ENCODE measurements at regions not wholly inside any gene's neighbourhood (a gene's known extent, or its start where the extent isn't known, plus 50 kb on each side); places are given as distances from the start of the nearest gene placed in this dataset.

GRCh38 chr4:44056721-44057151 is 391.9 kb downstream of the KCTD8 start:
- Histone ChIP-seq H3K27me3 (no peaks in the 10 kb centered on the region), H3K4me3 (no peak overlapping the region), H3K27ac (no peak overlapping the region), H3K36me3 (no peaks in the 10 kb centered on the region), H3K9me3 (no peaks in the 10 kb centered on the region), H3K4me1 (no peaks in the 10 kb centered on the region)
- ATAC-seq (no peak), DNase-seq (no peak)
- WGBS, 2 donors: 14 to 17% methylated on average over 6 of the region's 6 CpGs
- intact Hi-C loops (cut with DNase I): no loop called here
- TF ChIP-seq, protein P1, sequence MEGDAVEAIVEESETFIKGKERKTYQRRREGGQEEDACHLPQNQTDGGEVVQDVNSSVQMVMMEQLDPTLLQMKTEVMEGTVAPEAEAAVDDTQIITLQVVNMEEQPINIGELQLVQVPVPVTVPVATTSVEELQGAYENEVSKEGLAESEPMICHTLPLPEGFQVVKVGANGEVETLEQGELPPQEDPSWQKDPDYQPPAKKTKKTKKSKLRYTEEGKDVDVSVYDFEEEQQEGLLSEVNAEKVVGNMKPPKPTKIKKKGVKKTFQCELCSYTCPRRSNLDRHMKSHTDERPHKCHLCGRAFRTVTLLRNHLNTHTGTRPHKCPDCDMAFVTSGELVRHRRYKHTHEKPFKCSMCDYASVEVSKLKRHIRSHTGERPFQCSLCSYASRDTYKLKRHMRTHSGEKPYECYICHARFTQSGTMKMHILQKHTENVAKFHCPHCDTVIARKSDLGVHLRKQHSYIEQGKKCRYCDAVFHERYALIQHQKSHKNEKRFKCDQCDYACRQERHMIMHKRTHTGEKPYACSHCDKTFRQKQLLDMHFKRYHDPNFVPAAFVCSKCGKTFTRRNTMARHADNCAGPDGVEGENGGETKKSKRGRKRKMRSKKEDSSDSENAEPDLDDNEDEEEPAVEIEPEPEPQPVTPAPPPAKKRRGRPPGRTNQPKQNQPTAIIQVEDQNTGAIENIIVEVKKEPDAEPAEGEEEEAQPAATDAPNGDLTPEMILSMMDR (IDR thresholded peaks at IDR 0.05): no peak

DNA sequence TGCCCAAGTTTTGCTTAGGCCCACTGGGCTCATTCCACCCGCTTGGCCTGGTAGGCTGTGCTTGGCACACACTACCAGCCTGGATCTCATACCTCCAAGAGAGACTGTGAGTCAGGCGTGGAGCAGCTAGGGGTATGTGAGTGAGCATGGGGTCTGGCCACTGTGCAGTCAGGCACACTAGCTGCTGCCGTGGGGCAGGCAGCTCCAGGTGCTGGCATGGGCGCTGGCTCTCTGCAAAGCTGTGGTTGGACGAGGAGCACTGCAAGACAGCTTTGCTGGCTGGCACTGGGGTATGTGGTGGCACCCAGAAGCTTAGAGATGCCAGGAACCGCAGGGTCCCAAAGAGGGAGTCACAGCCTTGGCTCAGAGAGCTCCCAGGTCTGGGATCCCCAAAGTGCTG is 377.8 kb downstream of the KCTD8 start:
- 72 to 73% methylated on average over 6 of the region's 6 CpGs for WGBS, 2 donors
- DNase-seq: no peak
- TF ChIP-seq, protein P1 (IDR thresholded peaks at IDR 0.05): no peak
- no peak for ATAC-seq
- no peaks in the 10 kb centered on the region for H3K4me1 ChIP-seq
- H3K27me3 ChIP-seq: no peaks in the 10 kb centered on the region
- intact Hi-C loops (cut with DNase I): no loop called here
- no peak overlapping the region for H3K4me3 ChIP-seq
- H3K27ac ChIP-seq: no peak overlapping the region
- peaks cover 0 to 11% (median 0%) of the 10 kb centered on the region in 11 donors for H3K9me3 ChIP-seq
- no peaks in the 10 kb centered on the region for H3K36me3 ChIP-seq

DNA sequence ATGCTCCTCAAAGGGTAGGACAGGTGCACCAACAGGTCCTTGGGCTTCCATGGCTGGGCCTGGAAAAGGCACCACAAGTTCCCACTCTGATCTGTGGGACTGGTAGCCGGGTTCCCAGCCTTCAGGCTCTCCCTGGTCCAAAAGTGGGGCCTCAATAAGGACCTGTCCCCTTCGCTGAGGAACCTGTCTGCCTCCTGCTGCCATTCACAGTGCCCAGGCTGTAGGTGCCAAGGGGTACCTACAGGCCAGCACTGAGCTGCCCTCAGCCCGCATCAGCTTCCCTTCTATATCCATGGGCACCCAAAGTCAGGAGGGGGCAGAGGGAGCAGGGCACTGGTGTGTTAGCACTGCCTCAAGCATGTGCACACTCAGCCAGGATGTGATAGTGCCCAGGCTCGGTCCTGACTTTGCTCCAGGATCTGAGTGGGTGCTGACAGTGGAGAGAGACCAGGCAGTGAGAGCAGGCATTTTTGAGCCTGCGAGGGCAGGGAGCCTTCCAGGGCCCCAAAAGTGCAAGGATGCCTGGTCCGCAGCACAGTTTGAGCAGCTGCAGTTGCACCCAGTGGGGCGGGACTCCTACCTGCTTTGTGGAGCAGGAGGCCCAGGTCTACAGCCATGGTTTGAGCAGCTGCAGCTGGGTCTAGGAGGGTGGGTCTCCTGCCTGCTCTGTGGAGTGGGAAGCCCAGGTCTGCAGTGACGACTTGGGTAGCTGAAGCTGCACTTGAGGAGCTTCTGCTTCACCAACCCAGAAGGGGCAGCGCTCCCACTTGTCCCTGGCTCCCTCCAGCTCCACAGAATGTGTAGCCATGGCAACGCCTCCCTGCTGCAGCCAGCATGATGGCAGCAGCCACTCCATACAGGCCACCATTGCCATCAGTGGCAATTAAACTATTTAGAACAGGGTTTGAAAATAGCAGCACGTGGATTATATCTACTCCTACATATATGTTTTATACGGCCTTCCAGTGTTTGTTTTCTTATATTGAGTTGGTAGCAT is 376.4 kb downstream of the KCTD8 start:
- Histone ChIP-seq H3K4me1 (no peaks in the 10 kb centered on the region), H3K27me3 (no peaks in the 10 kb centered on the region), H3K36me3 (no peaks in the 10 kb centered on the region), H3K4me3 (no peak overlapping the region), H3K9me3 (peaks cover 0 to 11% (median 0%) of the 10 kb centered on the region in 11 donors), H3K27ac (no peak overlapping the region)
- TF ChIP-seq, protein P1 (IDR thresholded peaks at IDR 0.05): no peak
- ATAC-seq (peak in 1 of 8 donors; percentile 61), DNase-seq (no peak)
- intact Hi-C loops (cut with DNase I): no loop called here
- WGBS, 2 donors: 69 to 75% methylated on average over 12 of the region's 12 CpGs

- Histone ChIP-seq H3K27me3 (no peaks in the 10 kb centered on the region), H3K27ac (no peak overlapping the region), H3K36me3 (no peaks in the 10 kb centered on the region), H3K4me1 (no peaks in the 10 kb centered on the region), H3K9me3 (peaks cover 0 to 16% (median 4%) of the 10 kb centered on the region in 11 donors), H3K4me3 (no peak overlapping the region)
- no peak for DNase-seq
- ATAC-seq: no peak
- intact Hi-C loops (cut with DNase I): no loop called here
- TF ChIP-seq, protein P1 (IDR thresholded peaks at IDR 0.05): no peak
Measured at GRCh38 chr4:44086753-44087152, 361.9 kb downstream of the KCTD8 start.
